PC-9 (cell line): ENCODE measurements at regions not wholly inside any gene's neighbourhood (a gene's known extent, or its start where the extent isn't known, plus 50 kb on each side); places are given as distances from the start of the nearest gene placed in this dataset.

Experiments
- EZH2 ChIP-seq: fragments of 200-600 bp; sonication (generic); IDR thresholded peaks from 2 replicates; pipeline ENCODE4 v1.8.0; 2017; ENCODE audit warnings: antibody characterized with exemption, low read depth
- TF ChIP-seq, protein P1 (sequence below): fragments of 200-600 bp; sonication (generic); conservative IDR thresholded peaks from 2 replicates; pipeline ENCODE4 v1.6.1; 2017; ENCODE audit warnings: mixed run types, antibody characterized with exemption, mild to moderate bottlenecking, moderate library complexity

DNA sequence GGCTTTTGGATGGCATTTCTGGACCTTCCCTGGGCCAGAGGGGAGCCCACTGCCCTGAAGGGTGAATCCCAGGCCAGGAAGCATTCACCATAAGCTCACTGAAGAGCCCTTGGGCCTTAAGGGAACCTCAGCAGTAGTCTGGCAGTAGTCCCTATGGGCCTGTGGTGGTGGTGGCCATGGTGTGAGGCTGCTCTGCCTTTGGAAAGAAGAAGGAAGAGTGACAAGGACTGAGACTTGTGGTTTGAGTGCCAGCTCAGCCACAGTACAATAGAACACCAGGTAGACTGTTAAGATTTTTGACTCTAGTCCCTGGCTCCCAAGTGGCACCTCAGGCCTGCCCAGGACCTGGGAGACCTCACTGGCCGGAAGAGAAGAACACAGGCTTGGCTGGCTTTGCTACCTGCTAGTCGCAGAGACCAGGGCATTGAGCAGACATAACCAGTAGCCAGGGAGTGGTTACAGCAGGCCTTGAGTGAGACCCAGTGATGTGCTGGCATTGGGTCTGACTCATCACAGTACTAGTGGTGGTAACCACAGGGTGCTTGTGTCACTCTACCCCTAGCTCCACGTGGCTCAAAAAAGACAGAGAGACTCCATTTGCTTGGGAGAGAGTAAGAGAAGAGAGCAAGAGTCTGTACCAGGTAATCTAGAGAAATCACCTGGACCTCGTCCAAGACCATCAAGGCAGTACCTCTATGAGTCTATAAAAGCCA is 259.8 kb upstream of the BLID start:
- TF ChIP-seq, protein P1, sequence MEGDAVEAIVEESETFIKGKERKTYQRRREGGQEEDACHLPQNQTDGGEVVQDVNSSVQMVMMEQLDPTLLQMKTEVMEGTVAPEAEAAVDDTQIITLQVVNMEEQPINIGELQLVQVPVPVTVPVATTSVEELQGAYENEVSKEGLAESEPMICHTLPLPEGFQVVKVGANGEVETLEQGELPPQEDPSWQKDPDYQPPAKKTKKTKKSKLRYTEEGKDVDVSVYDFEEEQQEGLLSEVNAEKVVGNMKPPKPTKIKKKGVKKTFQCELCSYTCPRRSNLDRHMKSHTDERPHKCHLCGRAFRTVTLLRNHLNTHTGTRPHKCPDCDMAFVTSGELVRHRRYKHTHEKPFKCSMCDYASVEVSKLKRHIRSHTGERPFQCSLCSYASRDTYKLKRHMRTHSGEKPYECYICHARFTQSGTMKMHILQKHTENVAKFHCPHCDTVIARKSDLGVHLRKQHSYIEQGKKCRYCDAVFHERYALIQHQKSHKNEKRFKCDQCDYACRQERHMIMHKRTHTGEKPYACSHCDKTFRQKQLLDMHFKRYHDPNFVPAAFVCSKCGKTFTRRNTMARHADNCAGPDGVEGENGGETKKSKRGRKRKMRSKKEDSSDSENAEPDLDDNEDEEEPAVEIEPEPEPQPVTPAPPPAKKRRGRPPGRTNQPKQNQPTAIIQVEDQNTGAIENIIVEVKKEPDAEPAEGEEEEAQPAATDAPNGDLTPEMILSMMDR, result no peak
- no peak for TF ChIP-seq EZH2
